Neural cell (in vitro differentiated cells): ENCODE measurements at regions not wholly inside any gene's neighbourhood (a gene's known extent, or its start where the extent isn't known, plus 50 kb on each side); places are given as distances from the start of the nearest gene placed in this dataset.

Source experiments
- RAD21 ChIP-seq: fragments of 450-650 bp; conservative IDR thresholded peaks from 2 replicates; pipeline ENCODE4 v1.6.1; 2014; ENCODE audit warnings: antibody characterized with exemption, mild to moderate bottlenecking, moderate library complexity
- SMC3 ChIP-seq: fragments of 450-650 bp; conservative IDR thresholded peaks from 2 replicates; pipeline ENCODE4 v1.6.1; 2014; ENCODE audit warnings: antibody characterized with exemption, mild to moderate bottlenecking, moderate library complexity; ENCODE audit not compliant: poor library complexity
- TF ChIP-seq, protein P1 (sequence below): IDR thresholded peaks from 2 replicates; pipeline ENCODE4 v1.6.1; 2012; ENCODE audit warnings: borderline replicate concordance

GRCh38 chr9:65420771-65421170, 135.8 kb upstream of the FOXD4L5 start:
- TF ChIP-seq RAD21 (no peak), SMC3 (no peak)
- TF ChIP-seq, protein P1, sequence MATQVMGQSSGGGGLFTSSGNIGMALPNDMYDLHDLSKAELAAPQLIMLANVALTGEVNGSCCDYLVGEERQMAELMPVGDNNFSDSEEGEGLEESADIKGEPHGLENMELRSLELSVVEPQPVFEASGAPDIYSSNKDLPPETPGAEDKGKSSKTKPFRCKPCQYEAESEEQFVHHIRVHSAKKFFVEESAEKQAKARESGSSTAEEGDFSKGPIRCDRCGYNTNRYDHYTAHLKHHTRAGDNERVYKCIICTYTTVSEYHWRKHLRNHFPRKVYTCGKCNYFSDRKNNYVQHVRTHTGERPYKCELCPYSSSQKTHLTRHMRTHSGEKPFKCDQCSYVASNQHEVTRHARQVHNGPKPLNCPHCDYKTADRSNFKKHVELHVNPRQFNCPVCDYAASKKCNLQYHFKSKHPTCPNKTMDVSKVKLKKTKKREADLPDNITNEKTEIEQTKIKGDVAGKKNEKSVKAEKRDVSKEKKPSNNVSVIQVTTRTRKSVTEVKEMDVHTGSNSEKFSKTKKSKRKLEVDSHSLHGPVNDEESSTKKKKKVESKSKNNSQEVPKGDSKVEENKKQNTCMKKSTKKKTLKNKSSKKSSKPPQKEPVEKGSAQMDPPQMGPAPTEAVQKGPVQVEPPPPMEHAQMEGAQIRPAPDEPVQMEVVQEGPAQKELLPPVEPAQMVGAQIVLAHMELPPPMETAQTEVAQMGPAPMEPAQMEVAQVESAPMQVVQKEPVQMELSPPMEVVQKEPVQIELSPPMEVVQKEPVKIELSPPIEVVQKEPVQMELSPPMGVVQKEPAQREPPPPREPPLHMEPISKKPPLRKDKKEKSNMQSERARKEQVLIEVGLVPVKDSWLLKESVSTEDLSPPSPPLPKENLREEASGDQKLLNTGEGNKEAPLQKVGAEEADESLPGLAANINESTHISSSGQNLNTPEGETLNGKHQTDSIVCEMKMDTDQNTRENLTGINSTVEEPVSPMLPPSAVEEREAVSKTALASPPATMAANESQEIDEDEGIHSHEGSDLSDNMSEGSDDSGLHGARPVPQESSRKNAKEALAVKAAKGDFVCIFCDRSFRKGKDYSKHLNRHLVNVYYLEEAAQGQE: no peak
